ENCODE measurements at regions not wholly inside any gene's neighbourhood (a gene's known extent, or its start where the extent isn't known, plus 50 kb on each side); places are given as distances from the start of the nearest gene placed in this dataset.
"Not testable (repeated sequence)": the region's sequence is repeated elsewhere in the genome, so short reads cannot be mapped to it uniquely, and the experiment has no call there.

GRCh38 chr7:155396661-155397060 is 61.3 kb upstream of the EN2 start:
- Mint-ChIP-seq H3K9me3 (peaks cover 7 to 8% of the 10 kb centered on the region in 2 experiments; a peak in 4 of 5 replicates), H3K27ac (no peak overlapping the region), H3K4me3 (no peak overlapping the region), H3K4me1 (no peaks in the 10 kb centered on the region), H3K36me3 (ENCODE audit: insufficient read depth in 1 of 3, low read depth in 3 of 3) (peaks cover 0 to 3% (median 0%) of the 10 kb centered on the region in 3 experiments; a peak in 2 of 7 replicates), H3K27me3 (ENCODE audit: low read depth) (peaks cover 81% of the 10 kb centered on the region)
- H2BK5ac ChIP-seq (ENCODE audit: insufficient read length, low read length), result no peak overlapping the region
- no peak overlapping the region for H4K91ac ChIP-seq (ENCODE audit: insufficient read length, low read depth, low read length)
- H3K9me3 ChIP-seq (ENCODE audit: control insufficient read depth, low read depth, low read length), result no peaks in the 10 kb centered on the region
- no peaks in the 10 kb centered on the region for H3K4me1 ChIP-seq (ENCODE audit: insufficient read depth, low read length)
- no peaks in the 10 kb centered on the region for H3K23me2 ChIP-seq (ENCODE audit: insufficient read length, low read depth, low read length, poor library complexity, severe bottlenecking)
- H3K18ac ChIP-seq (ENCODE audit: insufficient read length, low read depth, low read length), result no peak overlapping the region
- H3K27me3 ChIP-seq (ENCODE audit: insufficient read depth, low read length), result no peaks in the 10 kb centered on the region; the same call in 1 of the 2 replicates
- H4K20me1 ChIP-seq (ENCODE audit: control insufficient read depth, insufficient read depth, insufficient read length), result no peaks in the 10 kb centered on the region
- no peak overlapping the region for H3T11ph ChIP-seq (ENCODE audit: low read length)
- DNase-seq, result no peak
- no CpG with 5 or more reads among the region's 16 CpGs for WGBS (ENCODE audit: extremely low coverage, insufficient read length, low lambda C conversion rate)
- H3K27ac ChIP-seq (ENCODE audit: insufficient read length, low read depth, low read length), result no peak overlapping the region
- H3K56ac ChIP-seq (ENCODE audit: insufficient read length, low read depth, low read length), result no peak overlapping the region
- no peak overlapping the region for H2BK12ac ChIP-seq (ENCODE audit: insufficient read length, low read depth, low read length)
- no peaks in the 10 kb centered on the region for H3K79me2 ChIP-seq (ENCODE audit: insufficient read depth, low read length)
- H4K5ac ChIP-seq (ENCODE audit: insufficient read length, low read depth, low read length), result no peak overlapping the region
- no peak overlapping the region for H2BK15ac ChIP-seq (ENCODE audit: low read depth, low read length)
- H3K9ac ChIP-seq (ENCODE audit: extremely low read depth, insufficient read length, low read length), result no peak overlapping the region
- H3K4ac ChIP-seq (ENCODE audit: low read depth, low read length), result no peak overlapping the region
- H3K4me2 ChIP-seq (ENCODE audit: insufficient read depth, insufficient read length, low read length), result no peak overlapping the region
- no peak overlapping the region; the same call in 1 of the 2 replicates for H3K14ac ChIP-seq (ENCODE audit: insufficient read depth, low read length)
- no peak overlapping the region for H2BK120ac ChIP-seq (ENCODE audit: low read depth, low read length, poor library complexity, severe bottlenecking)
- H2AK5ac ChIP-seq (ENCODE audit: insufficient read length, low read length), result no peak overlapping the region
- no peak overlapping the region for H3K23ac ChIP-seq (ENCODE audit: insufficient read length, low read depth, low read length)
- H4K8ac ChIP-seq (replicated peaks; ENCODE audit: insufficient read length, low read depth, low read length), result no peak overlapping the region
- H2AFZ ChIP-seq (ENCODE audit: low read length), result no peak overlapping the region
- no peak overlapping the region for H2BK20ac ChIP-seq (ENCODE audit: low read depth, low read length, poor library complexity, severe bottlenecking)
- no peaks in the 10 kb centered on the region for H3K79me1 ChIP-seq (ENCODE audit: insufficient read depth, low read depth, low read length, poor library complexity, severe bottlenecking)
- no peak for TF ChIP-seq CTCF (conservative IDR thresholded peaks at IDR 0.05)

- H3K79me1 ChIP-seq (ENCODE audit: insufficient read depth, low read depth, low read length, poor library complexity, severe bottlenecking); H2BK15ac ChIP-seq (ENCODE audit: low read depth, low read length); H2BK12ac ChIP-seq (ENCODE audit: insufficient read length, low read depth, low read length); H4K8ac ChIP-seq (replicated peaks; ENCODE audit: insufficient read length, low read depth, low read length); H3K4me3 Mint-ChIP-seq; H3K27ac ChIP-seq (ENCODE audit: insufficient read length, low read depth, low read length); H3K23me2 ChIP-seq (ENCODE audit: insufficient read length, low read depth, low read length, poor library complexity, severe bottlenecking); H3K23ac ChIP-seq (ENCODE audit: insufficient read length, low read depth, low read length); H3K27ac Mint-ChIP-seq; H3K4me2 ChIP-seq (ENCODE audit: insufficient read depth, insufficient read length, low read length); H4K20me1 ChIP-seq (ENCODE audit: control insufficient read depth, insufficient read depth, insufficient read length); DNase-seq; H2BK5ac ChIP-seq (ENCODE audit: insufficient read length, low read length); H3K36me3 Mint-ChIP-seq (ENCODE audit: insufficient read depth in 1 of 3, low read depth in 3 of 3); H3K27me3 ChIP-seq (ENCODE audit: insufficient read depth, low read length); H4K5ac ChIP-seq (ENCODE audit: insufficient read length, low read depth, low read length); H2BK120ac ChIP-seq (ENCODE audit: low read depth, low read length, poor library complexity, severe bottlenecking); H3K4me1 ChIP-seq (ENCODE audit: insufficient read depth, low read length); H3K14ac ChIP-seq (ENCODE audit: insufficient read depth, low read length); H2BK20ac ChIP-seq (ENCODE audit: low read depth, low read length, poor library complexity, severe bottlenecking); H3K79me2 ChIP-seq (ENCODE audit: insufficient read depth, low read length); H2AFZ ChIP-seq (ENCODE audit: low read length); H3K9ac ChIP-seq (ENCODE audit: extremely low read depth, insufficient read length, low read length); H3K4ac ChIP-seq (ENCODE audit: low read depth, low read length); H3K4me1 Mint-ChIP-seq; H3K9me3 ChIP-seq (ENCODE audit: control insufficient read depth, low read depth, low read length); H4K91ac ChIP-seq (ENCODE audit: insufficient read length, low read depth, low read length); H3K18ac ChIP-seq (ENCODE audit: insufficient read length, low read depth, low read length); H3T11ph ChIP-seq (ENCODE audit: low read length); H2AK5ac ChIP-seq (ENCODE audit: insufficient read length, low read length); H3K56ac ChIP-seq (ENCODE audit: insufficient read length, low read depth, low read length): not testable (repeated sequence)
- H3K9me3 Mint-ChIP-seq, result peaks cover 8 to 13% of the 10 kb centered on the region in 2 experiments; a peak in 4 of 5 replicates
- WGBS (ENCODE audit: extremely low coverage, insufficient read length, low lambda C conversion rate), result no CpG with 5 or more reads among the region's 49 CpGs
- peaks cover 80% of the 10 kb centered on the region for H3K27me3 Mint-ChIP-seq (ENCODE audit: low read depth)
Observed at GRCh38 chr7:155397758-155398714, 59.9 kb upstream of the EN2 start.

Data from H9 (cell line).